Ascending aorta (tissue), 2 donors: ENCODE measurements at regions not wholly inside any gene's neighbourhood (a gene's known extent, or its start where the extent isn't known, plus 50 kb on each side); places are given as distances from the start of the nearest gene placed in this dataset.

Experiments used
- DNase-seq, 2 donors: peaks; one replicate each; pipeline ENCODE4 v3.0.0-alpha.2; 2019; ENCODE audit warnings: low spot score in 2 of 2
- H3K27ac ChIP-seq, 2 donors: fragments of 200-600 bp; sonication (generic); one replicate each; pipeline ENCODE4 v1.5.1; 2016 to 2017; ENCODE audit warnings: mild to moderate bottlenecking in 1 of 2
- H3K27me3 ChIP-seq: fragments of 200-600 bp; sonication (generic); one replicate; pipeline ENCODE4 v1.5.1; 2017
- H3K36me3 ChIP-seq, 2 donors: fragments of 200-600 bp; sonication (generic); one replicate each; pipeline ENCODE4 v1.5.1; 2016
- H3K4me1 ChIP-seq, 2 donors: fragments of 200-600 bp; sonication (generic); one replicate each; pipeline ENCODE4 v1.5.1; 2016 to 2017; ENCODE audit warnings: mild to moderate bottlenecking in 1 of 2
- H3K4me3 ChIP-seq, 2 donors: fragments of 200-600 bp; sonication (generic); one replicate each; pipeline ENCODE4 v1.5.1; 2016 to 2017; ENCODE audit warnings: mild to moderate bottlenecking in 1 of 2
- H3K9me3 ChIP-seq, 2 donors: fragments of 200-600 bp; sonication (generic); one replicate each; pipeline ENCODE4 v1.5.1; 2016
- intact Hi-C: fragments of 100-400 bp; cut with DNase I; formaldehyde crosslinking; loops from one replicate; pipeline ENCODE4 v1.15.1; 2023
- TF ChIP-seq, protein P1 (sequence below), 3 experiments: fragments of 200-600 bp in 2 of 3; fragments of 450-650 bp in 1 of 3; sonication (generic) in 2 of 3; IDR thresholded peaks; one replicate each; pipeline ENCODE4 v1.5.1; 2016 to 2019; ENCODE audit warnings: antibody characterized with exemption in 3 of 3, mild to moderate bottlenecking in 1 of 3, moderate library complexity in 1 of 3

DNA sequence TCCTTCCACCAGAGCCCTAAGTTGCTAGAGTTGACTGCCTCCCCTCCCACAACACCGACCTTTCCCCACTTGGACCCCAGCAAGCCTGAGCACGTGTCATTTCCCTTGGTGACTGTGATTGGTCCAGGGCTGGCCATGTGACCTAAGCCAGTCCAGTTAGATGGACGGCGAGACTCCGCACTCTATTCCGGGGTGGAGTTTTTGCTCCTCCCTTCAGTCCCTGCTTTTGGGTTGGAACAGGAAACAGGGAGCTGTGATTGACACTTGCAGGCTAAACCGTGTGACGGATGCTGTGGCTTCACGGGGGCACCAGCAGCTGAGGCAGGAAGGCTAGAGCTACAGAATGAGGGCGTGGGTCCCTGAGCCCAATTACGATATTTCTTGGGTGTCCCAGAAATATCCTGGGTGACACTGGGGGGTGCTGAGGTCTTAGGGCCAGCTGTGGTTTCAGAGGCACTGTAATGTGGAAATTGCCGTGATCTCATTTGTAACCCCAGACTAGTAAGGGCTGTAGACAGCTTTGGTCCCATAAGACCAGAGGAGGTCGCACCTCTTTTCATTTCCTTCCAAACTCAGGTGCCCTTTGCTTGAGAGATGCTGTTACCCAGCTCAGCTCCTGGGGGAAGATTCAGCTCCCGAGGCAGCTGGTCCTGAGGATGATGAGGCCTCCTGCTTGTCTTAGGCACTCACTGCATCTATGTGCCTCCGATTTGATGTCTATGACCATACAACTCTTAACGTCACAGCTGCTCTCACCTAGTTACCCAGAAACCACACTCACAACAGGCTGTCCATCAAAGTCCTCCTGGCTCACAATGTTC, 102.7 kb upstream of the NPTX2 start:
- intact Hi-C loops: no loop called here
- no peak for DNase-seq

DNA sequence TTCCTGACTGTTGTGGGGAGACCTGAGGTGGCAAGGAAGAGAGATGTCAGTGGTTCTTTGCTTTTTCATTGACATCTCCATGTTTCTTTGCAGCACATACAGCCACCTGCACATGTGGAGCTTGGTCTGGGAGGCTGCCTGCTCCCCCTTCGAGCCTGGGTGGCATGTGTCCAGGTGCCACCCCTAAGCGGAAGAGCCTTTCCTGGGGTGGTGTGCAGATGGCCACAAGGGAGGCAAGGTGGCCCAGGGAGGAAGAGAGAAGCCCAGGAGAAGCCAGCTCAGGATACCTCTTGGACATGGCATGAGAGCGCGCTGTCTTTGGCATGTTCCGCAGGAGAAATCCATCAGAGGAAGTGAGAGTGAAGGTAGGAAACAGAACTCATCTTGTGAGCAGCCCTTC, 105.9 kb upstream of the NPTX2 start:
- DNase-seq: no peak
- Histone ChIP-seq H3K27ac (no peak overlapping the region), H3K36me3 (no peaks in the 10 kb centered on the region), H3K4me1 (no peaks in the 10 kb centered on the region), H3K27me3 (no peaks in the 10 kb centered on the region), H3K9me3 (no peaks in the 10 kb centered on the region), H3K4me3 (no peak overlapping the region)
- TF ChIP-seq, protein P1, sequence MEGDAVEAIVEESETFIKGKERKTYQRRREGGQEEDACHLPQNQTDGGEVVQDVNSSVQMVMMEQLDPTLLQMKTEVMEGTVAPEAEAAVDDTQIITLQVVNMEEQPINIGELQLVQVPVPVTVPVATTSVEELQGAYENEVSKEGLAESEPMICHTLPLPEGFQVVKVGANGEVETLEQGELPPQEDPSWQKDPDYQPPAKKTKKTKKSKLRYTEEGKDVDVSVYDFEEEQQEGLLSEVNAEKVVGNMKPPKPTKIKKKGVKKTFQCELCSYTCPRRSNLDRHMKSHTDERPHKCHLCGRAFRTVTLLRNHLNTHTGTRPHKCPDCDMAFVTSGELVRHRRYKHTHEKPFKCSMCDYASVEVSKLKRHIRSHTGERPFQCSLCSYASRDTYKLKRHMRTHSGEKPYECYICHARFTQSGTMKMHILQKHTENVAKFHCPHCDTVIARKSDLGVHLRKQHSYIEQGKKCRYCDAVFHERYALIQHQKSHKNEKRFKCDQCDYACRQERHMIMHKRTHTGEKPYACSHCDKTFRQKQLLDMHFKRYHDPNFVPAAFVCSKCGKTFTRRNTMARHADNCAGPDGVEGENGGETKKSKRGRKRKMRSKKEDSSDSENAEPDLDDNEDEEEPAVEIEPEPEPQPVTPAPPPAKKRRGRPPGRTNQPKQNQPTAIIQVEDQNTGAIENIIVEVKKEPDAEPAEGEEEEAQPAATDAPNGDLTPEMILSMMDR (IDR thresholded peaks at IDR 0.05): no peak
- intact Hi-C loops: no loop called here

More for the DNA sequence above, 102.7 kb upstream of the NPTX2 start:
- TF ChIP-seq, protein P1 (IDR thresholded peaks at IDR 0.05): no peak
- no peak overlapping the region for H3K4me3 ChIP-seq
- no peaks in the 10 kb centered on the region for H3K36me3 ChIP-seq
- no peaks in the 10 kb centered on the region for H3K9me3 ChIP-seq
- no peak overlapping the region for H3K27ac ChIP-seq
- H3K27me3 ChIP-seq: no peaks in the 10 kb centered on the region
- no peaks in the 10 kb centered on the region for H3K4me1 ChIP-seq

DNA sequence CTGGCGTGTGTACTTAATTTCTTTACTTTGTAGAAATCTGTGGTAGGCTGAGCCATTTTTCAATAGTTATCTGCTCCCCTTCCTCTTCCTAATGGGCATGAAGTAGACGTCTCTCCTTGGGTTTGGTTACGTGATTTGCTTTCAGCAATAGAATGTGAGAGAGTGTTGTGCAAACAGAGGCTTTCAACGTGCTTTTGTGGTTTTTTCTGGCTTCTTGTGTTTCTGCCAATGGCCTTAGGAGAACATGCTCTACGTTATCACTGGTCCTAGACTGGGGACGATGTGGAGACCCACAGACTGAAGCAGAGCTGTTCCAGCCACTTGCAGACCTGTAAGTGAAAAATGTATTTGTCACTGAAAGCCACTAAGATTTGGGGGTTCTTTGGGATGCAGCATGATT, 107.2 kb upstream of the NPTX2 start:
- Histone ChIP-seq H3K9me3 (no peaks in the 10 kb centered on the region), H3K36me3 (no peaks in the 10 kb centered on the region), H3K4me1 (no peaks in the 10 kb centered on the region), H3K27me3 (no peaks in the 10 kb centered on the region), H3K4me3 (no peak overlapping the region), H3K27ac (no peak overlapping the region)
- intact Hi-C loops: no loop called here
- no peak for DNase-seq
- TF ChIP-seq, protein P1 (IDR thresholded peaks at IDR 0.05): no peak

DNA sequence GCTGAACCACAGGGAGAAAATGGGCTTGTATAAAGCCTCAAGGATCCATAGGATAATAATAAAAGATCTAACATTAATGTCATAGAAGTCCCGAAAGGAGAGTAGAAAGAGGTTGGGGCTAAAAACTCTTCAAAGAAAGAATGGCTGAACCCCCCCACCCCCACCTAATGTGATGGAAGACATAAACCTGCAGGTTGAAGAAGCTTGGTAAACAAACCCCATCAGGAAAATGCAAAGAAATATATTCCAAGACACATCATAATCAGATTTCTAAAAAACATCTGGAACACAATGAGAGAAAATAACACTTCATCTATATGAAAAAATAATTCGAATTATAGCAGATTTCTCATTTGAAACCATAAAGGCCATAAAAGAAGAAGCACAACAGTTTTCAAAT, 105.6 kb upstream of the BAIAP2L1 start:
- H3K27me3 ChIP-seq: no peaks in the 10 kb centered on the region
- no peak overlapping the region for H3K4me3 ChIP-seq
- H3K9me3 ChIP-seq: no peaks in the 10 kb centered on the region
- no peak overlapping the region for H3K27ac ChIP-seq
- intact Hi-C loops: no loop called here
- H3K36me3 ChIP-seq: no peaks in the 10 kb centered on the region
- no peaks in the 10 kb centered on the region for H3K4me1 ChIP-seq
- TF ChIP-seq, protein P1 (IDR thresholded peaks at IDR 0.05): no peak
- DNase-seq: no peak

DNA sequence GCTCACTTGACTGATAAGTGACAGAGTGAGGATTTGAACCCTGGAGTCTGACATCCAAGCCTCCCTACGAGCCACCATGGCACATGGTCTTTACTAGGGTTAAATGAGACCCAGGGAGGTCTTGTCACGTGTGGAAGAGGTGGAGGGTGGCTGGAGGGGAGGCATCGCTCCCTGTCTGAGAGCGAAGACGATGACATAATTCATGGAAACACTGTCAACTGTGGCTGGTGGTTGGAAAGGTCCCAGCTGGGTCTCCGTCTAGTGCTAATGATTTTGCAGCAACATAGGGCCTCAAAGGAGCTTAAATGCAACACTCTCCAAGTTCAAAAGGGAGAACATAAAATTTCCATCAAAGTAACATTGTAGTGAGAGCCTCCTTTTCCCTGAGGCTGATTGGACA, 99.9 kb upstream of the BAIAP2L1 start:
- Histone ChIP-seq H3K27ac (no peak overlapping the region), H3K4me3 (no peak overlapping the region), H3K9me3 (peaks cover 4 to 6% of the 10 kb centered on the region in 2 donors), H3K4me1 (no peaks in the 10 kb centered on the region), H3K36me3 (no peaks in the 10 kb centered on the region), H3K27me3 (no peaks in the 10 kb centered on the region)
- TF ChIP-seq, protein P1 (IDR thresholded peaks at IDR 0.05): no peak
- intact Hi-C loops: no loop called here
- DNase-seq: no peak
